Hepatic stellate cell (primary cell): ENCODE measurements at regions not wholly inside any gene's neighbourhood (a gene's known extent, or its start where the extent isn't known, plus 50 kb on each side); places are given as distances from the start of the nearest gene placed in this dataset.
"Not testable (repeated sequence)": the region's sequence is repeated elsewhere in the genome, so short reads cannot be mapped to it uniquely, and the experiment has no call there.

Source experiments
- DNase-seq: peaks from one replicate; pipeline ENCODE4 v3.0.0; 2011; ENCODE audit warnings: low spot score

DNA sequence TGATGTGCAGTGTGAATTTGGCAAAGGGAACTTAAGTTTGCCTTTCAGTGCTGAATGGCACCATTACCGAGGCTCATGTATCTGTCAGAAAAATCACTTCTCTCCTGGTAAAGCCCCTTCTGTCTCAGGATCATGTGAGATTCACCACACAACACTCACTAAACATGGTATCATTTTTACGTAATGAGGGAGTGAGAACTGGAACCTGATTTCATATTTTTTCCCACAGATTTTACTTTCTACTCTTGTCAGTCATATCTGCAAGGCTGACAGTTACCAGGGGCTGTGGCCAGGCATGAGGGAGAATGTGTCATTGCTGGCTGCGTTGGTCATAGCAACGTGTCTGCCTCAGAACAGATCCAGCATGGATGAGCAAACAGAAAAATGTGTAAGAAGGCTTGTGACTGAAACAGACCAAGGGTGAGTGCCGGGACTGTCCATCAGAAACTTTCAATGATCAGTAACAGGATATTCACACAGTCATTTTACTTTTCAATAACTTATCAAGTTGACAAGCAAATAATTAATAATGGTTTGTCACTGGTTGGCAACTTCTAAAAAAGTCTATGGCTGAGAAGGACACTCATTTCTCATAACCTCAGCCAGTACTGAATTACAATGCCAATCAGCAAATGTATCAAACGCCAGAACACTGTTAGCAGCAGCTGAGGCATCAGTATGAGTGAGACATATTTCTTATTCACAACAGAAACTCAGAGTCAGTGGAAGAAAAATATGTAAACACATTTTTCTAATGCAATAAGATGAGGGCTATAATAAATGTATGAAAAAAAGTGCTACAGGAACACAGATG lies 100.5 kb downstream of the CDC42EP3 start:
- DNase-seq, result peak; percentile 45

DNA sequence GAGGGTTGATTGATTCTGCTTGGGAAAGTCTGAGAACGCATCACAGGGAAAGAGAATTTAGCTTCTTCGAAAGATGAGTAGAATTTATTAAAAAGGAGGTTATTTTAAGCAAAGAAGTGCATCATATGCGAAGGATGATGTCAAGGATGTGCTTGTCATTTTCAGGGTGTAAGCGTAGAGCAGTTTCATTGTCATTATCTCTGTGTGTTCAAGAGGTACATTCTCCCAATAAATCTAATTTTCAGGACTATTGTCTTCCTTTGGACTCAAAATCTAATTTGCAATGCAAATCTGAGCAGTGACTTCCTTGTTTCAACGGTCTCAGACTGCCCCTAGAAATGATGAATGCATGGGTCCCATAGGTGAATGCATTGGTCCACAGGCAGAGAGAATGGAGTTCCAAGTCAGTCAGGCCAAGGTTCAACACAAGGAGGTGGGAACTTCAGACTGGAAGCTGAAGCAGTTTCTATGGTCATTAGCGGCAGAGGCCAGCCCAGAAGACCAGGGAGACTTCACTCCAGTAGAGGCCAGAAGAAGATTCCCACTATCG lies 99.8 kb downstream of the CDC42EP3 start:
- DNase-seq, result no peak

DNA sequence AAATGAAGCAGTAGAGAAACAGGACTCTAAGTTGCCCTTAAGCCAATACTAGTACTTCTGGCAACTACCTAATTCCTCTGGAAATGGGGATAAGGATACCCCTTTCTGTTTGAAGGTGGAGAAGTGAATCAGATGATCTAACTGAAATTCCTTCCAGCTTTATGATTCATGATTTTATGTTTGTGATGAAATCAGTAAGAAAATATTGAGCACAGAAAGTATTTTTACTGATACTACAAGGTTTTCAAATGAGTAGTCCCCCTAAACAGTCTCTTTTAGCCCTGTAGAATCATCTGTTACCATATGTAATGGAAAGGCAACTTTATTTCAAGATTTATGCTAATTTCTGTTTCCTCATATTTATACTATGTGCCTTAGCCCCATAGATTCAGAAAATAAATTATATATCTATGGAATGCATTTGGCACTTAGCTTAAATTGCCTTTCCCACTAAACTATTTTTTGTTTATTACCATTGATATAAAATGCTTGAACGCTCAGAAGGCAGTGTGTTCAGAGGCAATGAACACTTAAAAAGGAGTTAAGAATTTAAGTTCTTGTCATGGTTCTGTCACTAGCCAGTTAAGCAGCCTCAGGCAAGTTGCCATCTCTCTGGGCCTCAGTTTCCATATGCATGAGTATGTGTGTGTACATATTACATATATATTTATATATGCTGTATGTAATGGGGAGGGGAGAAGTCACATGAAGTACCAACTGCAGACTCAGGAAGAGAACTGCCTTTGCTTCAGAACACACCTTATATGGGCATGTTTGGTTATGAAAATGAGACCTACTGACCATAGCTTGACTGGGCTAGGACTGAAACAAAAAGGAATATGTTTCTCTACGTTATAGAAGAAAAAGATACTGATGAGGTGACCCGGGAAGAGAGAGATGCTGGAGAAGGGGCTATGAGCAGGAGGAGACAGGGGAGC lies 97.7 kb downstream of the CDC42EP3 start:
- DNase-seq, result no peak

DNA sequence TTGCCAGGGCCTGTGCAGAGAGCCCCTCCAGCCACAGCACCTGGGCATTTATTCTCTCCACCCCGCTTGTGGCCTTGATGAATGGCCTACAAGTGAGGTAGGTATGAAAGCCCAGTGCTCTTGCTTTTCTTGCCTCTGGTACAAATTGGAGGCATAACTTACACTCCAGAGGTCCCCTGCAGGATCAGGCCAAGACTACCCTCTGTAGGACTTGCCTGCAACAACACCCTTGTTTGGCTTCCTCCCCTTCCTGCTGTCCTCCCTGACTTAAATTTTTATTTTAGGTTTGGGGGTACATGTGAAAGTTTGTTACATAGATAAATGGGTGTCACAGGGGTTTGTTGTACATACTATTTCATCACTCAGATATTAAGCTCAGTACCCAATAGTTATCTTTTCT lies 95.7 kb downstream of the CDC42EP3 start:
- no peak for DNase-seq

DNA sequence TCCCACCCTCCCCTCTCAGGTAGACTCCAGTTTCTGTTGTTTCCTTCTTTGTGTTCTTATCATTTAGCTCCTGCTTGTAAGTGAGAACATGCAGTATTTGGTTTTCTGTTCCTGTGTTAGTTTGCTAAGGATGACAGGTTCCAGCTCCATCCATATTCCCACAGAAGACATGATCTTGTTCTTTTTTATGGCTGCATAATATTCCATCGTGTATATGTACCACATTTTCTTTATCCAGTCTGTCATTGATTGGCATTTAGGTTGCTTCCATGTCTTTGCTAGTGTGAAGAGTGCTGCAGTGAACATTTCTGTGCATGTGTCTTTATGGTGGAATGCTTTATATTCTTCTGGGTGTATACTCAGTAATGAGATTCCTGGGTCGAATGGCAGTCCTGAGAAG lies 95.2 kb downstream of the CDC42EP3 start:
- not testable (repeated sequence) for DNase-seq

DNA sequence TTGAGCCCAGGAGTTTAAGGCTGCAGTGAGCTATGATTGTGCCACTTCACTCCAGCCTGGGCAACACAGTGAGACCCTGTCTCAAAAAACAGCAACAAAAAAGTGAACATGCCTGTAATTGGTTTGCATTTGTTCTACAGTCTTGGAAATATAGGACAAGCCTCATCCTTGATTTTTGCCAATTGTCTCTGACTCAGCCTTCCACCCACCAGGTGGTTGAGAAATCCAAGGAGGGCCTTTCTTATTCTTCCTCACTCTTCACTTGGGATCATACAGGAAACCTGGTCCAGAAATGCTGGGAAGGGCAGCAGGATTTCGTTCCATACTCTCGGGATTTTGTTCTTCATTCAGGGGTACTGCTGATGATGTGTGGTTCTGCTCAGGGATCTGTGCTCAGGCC lies 94.6 kb downstream of the CDC42EP3 start:
- no peak for DNase-seq

DNA sequence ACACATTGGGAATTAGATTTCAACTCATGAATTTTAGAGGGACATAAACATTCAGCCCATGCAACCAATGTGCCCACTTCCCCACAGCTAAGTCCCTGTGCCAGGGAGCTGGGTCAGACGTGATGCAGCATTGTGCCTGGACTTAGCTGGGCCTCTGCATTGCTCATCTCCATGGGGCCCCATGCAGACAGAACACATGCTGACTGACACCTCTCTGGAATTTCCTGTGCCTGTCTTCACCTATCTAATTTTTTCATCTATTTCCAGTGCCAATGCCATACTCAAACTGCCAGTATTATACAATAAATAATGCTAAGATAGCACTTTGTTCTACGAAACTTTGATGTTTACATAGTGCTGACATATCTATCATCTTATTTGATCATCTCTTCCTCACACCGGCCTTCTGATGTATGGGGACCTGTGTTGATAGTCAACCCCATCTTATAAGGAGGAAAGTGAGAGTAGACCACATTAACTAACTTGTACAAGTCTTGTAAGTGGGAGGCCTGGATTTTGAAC lies 92.2 kb downstream of the CDC42EP3 start:
- no peak for DNase-seq

DNA sequence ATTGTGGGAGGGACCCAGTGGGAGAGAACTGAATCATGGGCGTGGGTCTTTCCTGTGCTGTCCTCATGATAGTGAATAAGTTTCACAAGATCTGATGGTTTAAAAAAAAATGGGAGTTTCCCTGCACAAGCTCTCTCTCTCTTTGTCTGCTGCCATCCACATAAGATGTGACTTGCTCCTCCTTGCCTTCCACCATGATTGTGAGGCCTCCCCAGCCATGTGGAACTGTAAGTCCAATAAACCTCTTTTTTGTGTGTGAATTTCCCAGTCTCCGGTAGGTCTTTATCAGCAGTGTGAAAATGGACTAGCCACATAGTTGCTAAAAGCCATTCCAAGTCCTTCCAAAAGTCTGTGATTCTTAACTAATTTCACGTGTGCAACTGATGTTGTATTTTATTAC lies 91.5 kb downstream of the CDC42EP3 start:
- DNase-seq, result not testable (repeated sequence)

DNA sequence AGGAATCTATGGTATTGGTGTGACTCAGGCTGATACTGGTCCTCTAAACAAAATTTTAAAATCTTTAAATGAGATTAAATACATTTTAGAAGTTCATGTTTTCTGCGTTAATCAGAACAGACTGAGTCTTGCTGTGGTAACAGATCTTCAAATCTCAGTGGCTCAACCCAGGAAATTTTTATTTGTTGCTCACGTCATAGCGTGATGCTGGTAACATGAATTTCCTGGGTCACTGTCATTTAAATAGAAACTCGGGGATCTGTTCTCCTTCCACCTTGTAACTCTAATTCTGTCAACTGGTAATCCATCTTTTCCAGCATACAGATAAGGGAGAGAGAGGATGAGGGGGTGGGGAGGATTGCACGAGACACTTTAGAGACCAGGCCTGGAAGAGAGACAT lies 90.0 kb downstream of the CDC42EP3 start:
- no peak for DNase-seq

DNA sequence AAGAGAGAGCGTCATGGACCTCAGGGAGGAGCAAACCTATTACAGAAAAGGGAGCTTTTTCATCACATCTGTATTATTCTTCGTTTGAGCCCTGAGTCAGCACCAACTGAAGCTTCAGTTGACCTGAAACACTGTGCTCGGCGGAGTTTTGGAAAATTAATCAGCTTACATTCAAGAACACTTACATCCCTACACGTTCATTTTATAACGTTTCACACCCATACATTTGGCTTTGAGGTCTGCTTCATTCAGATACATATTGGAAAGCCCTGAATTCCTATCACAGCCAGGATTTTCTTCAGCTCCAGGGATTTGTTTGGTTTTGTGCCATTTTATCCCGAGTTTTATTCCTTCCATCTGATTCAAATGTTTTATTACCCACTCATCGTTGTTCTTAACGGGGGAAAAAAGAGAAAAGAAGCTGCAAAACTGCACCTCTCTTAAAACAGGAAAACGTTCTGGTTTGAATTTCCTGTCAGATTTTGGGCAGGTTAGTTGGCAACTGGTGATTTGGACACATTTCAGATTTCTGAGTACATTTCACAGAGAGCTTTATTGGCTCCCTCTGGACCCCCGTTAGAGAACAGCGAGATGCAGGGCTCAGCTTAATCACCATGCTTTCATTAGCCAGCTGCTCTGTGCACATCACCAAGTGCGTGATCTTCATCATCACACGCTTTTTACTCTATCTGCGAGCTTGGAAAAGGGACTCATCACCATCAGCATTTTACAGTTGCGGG lies 88.8 kb downstream of the CDC42EP3 start:
- DNase-seq, result no peak

DNA sequence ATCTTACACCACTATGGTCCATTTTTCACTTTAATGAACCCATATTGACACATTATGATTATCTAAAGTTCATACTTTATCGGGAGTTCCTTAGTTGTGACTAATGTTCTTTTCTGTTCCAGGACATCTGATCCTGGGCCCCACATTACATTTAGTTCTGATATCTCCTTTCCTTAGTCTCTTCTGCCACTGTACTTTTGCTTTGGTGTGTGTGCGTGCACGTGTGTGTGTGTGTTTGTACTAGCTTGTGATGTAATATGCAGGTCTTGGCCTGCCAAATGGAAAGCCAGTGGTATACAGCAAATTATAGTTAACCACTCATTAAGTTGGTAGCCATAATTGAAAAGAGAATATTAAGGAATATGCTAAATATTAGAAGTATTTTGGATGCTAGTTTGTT lies 88.0 kb downstream of the CDC42EP3 start:
- no peak for DNase-seq

DNA sequence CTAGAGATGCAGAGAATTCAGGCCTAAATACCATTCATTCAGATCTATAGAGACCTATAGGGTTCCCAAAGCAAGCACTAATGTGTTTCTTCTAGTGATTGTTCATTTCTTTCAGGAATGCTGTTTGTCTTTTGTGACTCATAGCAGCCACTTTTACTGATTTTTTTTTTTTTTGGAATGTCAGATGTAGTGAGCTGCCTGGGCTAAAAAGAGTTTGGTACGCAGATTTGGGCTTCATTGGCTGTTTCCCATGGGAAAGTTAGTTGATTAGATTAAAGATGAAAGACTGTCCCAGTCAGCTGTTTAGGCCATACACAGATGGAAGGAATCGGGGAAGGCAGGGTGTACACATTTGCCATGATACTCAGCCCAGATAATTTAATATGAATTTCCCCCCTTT lies 87.6 kb downstream of the CDC42EP3 start:
- peak; percentile 33 for DNase-seq

DNA sequence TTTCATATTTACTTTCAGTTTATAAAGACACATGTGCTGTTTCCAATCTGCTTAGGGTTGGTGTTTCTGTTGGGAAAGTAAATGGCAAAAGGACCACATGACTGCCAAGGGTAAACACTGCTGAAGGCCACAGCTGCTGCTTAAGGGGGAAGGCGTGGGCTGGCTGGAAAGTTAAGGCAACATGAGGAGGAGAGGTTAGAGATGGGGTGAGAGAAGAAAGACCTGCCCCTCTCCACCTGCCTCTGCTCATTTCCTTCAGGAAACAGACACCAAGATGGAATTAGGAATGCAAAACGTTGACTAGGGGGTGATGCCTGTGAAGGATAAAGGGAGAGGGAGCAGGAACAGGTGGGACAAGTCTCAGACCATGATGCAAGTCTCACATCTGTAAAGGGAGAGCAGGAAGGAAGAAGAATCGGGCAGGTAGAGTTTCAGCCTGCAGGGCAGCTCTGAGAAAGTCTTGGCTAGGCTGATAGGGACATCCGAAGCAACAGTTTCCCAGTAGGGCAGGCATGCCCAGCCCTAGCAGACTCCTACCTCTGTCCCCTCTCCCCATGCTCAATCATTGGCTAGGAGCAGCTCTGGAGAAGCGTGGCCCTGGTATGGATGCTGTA lies 86.0 kb downstream of the CDC42EP3 start:
- DNase-seq, result no peak

DNA sequence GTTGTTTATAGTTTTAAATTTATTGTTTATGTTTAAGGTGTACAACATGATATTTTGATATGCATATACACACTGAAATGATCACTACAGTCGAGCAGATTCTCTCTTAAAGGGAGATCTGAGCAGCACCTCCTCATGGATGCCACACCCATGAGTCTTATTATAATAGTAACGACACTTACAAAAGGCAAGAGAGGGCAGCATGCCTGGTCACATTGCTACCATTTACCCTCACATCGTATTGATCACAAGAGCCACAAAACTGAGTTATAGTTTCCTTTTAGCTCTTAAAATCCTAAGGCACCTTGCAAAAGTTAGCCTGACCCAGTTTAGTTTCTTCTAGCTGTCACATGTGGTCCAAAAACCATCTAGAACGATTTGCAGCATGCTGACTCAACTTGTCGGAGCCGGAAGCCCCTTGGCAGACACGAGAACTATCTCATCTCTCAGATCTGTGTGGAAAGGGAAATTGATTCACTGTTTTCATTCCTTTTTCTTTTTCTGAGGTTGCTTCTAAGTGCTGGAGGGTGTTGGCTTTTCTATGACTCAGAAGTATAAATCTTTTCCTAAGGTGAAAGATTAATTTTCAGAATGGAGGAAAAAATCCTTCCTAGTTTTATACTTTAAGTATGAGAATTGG lies 85.3 kb downstream of the CDC42EP3 start:
- peak; percentile 28 for DNase-seq

DNA sequence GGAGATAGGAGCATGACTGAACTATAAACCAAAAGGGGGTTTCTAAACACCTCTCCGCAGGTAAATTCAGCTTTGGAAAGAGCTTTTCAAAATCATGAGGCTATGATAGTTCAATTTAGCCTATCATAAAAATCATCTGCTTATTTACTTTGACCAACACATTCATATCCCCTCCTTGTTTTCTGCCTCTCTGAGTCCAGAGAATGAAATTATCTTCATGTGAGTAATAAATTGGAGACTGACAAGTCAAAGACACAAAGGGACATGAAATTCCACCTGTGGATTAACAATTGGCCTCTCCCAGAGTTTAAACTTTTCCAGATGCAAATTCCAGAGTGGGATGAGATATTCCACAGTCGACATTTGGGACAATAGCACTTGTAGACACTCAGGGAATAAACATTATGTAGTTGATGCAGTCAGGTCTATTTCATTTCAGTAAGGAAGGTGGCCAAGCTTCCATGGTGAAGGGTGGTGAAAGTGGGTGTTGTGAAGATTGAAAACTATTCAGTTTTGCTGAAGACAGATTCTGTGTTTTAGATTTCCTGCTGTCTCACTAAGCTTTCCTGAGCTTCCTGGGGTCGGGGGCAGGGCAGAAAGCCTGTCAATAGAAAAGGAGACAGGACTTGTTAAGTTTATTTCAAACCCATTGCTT lies 84.7 kb downstream of the CDC42EP3 start:
- no peak for DNase-seq

DNA sequence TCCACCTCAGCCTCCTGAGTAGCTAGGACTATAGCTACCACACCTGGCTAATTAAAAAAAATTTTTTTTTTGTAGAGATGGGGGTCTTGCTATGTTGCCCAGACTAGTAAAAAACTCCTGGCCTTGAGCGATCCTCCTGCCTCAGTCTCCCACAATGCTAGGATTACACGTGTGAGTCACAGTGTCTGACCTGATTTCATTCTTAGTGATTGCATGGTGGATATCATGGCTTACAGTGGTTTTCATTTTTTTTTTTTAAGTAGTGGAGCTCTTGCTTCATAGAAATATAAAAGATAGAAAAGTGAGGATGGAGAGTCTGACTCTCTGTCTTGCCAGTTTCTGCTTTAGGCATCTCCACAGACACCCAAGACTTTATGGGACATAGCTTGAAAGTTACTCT lies 83.6 kb downstream of the CDC42EP3 start:
- no peak for DNase-seq

DNA sequence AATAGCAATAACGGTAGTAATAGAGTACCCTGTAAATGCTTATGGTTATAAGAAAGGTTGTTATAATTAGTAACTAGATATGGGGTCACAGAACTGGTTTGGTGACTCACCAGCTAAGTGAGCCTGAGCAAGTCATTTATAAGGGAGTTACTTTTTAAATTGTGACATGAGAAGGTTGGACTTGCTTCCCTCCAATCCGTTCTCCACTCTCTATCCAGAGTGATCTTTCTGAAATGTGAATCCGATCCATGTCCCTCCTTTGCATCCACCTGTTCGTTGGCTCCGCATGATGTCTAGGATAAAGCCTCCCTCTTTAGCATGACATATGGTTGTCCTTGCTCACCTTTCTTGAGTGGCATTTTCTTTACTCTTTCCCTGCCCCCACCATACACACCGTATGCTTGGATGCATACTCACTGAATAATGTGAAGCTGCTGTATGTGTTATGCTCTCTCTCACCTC lies 83.1 kb downstream of the CDC42EP3 start:
- no peak for DNase-seq

DNA sequence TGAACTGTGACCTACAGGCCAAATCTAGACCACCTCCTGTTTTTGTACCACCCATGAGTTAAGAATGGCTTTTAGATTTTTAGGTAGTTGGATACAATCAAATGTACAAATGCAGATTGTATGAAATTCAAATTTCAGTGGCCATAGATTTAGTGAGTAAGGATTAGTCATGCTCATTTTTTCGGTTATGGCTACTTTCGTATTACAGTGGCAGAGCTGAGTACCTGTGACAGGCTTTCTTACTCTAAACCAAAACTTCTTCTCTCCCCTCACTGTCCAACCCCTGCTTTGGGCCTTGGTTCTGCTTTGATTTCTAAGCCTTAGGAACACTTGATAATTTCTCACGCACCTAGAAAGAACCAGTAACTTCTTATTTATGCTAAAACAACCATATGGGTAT lies 82.1 kb downstream of the CDC42EP3 start:
- no peak for DNase-seq

DNA sequence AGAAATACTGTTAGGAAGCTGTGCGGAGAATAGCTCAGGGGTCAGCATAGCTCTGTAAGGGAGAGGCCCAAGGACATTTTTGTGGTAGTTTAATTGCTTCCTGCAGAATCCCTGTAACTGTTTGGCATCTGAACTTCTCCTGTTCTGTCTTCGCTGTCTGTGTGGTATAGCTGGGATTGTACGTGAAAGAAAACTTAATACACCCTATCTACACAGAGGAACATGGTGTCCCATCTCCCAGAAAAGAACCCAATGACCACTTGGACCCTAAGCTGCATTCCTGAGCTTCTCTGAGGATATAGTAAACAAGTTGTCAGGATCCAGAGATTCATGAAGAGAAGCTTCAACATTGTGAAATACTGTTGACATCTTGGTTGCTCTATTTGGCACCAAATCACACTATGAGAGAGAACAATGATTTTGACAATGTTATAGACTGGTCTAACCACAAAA lies 81.3 kb downstream of the CDC42EP3 start:
- no peak for DNase-seq
